ENCODE measurements at regions not wholly inside any gene's neighbourhood (a gene's known extent, or its start where the extent isn't known, plus 50 kb on each side); places are given as distances from the start of the nearest gene placed in this dataset.

DNA sequence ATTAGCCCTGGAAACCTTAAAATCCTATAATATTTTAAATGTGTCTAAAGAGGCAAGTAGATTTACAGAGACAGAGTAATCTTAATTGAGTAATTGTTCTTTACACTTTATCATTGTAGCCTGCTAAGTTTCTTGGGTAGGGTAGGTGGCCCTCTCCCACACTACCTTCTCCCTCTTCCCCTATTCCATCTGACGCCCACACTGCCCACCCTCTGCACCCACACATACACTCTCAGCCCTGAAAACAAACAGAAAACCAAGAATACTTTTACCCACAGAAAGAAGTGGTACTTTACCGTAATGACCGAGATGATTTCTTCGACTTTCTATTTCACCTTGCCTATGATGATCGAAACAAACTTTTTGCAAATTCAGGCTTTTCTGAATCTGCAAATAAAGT lies 320.4 kb upstream of the OBI1 start:
- TF ChIP-seq CTCF (IDR thresholded peaks at IDR 0.05; ENCODE audit: low read depth, low read length) (no peak), EZH2phosphoT487 (IDR thresholded peaks at IDR 0.05; ENCODE audit: low read depth) (no peak)

Measured in OCI-LY3 (cell line).